Neural cell (in vitro differentiated cells): ENCODE measurements at regions not wholly inside any gene's neighbourhood (a gene's known extent, or its start where the extent isn't known, plus 50 kb on each side); places are given as distances from the start of the nearest gene placed in this dataset.

ENCODE experiments used
- EP300 ChIP-seq: fragments of 450-650 bp; conservative IDR thresholded peaks from 2 replicates; pipeline ENCODE4 v1.6.1; 2014; ENCODE audit warnings: antibody characterized with exemption, mild to moderate bottlenecking, moderate library complexity; ENCODE audit not compliant: poor library complexity, severe bottlenecking
- EZH2 ChIP-seq: fragments of 200-600, 300-800 bp; shearing (Covaris generic), sonication (generic); IDR thresholded peaks from 2 replicates; pipeline ENCODE4 v1.6.1; 2014; ENCODE audit warnings: antibody characterized with exemption, low read length, borderline replicate concordance, mild to moderate bottlenecking; ENCODE audit not compliant: insufficient read depth, poor library complexity, severe bottlenecking
- TF ChIP-seq, protein P1 (sequence below): fragments of 450-650 bp; IDR thresholded peaks from 2 replicates; pipeline ENCODE4 v1.5.1; 2014; ENCODE audit warnings: antibody characterized with exemption, mild to moderate bottlenecking, moderate library complexity; ENCODE audit not compliant: poor library complexity, severe bottlenecking

DNA sequence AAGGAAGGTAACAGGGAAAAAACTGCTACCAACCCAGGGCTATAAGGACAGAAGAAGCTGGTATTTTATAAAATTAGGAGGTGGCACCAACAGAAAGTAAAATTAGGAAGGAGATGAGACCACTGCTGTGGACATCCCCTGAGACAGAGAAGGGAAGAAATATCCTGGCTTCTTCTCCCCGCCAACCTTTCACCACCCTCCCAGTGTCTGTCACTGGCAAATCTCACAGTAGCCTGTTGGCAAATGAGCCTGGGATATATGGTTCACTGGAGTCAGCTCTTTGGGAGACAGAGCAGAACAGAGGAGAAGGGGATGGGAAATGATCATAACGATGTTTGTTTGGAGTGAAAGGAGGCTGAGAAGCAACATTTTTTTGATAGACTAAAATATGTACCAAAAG, 190.9 kb upstream of the PACRGL start:
- TF ChIP-seq EP300 (no peak), EZH2 (no peak)
- TF ChIP-seq, protein P1, sequence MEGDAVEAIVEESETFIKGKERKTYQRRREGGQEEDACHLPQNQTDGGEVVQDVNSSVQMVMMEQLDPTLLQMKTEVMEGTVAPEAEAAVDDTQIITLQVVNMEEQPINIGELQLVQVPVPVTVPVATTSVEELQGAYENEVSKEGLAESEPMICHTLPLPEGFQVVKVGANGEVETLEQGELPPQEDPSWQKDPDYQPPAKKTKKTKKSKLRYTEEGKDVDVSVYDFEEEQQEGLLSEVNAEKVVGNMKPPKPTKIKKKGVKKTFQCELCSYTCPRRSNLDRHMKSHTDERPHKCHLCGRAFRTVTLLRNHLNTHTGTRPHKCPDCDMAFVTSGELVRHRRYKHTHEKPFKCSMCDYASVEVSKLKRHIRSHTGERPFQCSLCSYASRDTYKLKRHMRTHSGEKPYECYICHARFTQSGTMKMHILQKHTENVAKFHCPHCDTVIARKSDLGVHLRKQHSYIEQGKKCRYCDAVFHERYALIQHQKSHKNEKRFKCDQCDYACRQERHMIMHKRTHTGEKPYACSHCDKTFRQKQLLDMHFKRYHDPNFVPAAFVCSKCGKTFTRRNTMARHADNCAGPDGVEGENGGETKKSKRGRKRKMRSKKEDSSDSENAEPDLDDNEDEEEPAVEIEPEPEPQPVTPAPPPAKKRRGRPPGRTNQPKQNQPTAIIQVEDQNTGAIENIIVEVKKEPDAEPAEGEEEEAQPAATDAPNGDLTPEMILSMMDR = no peak
